GM21619 (cell line): ENCODE measurements at regions not wholly inside any gene's neighbourhood (a gene's known extent, or its start where the extent isn't known, plus 50 kb on each side); places are given as distances from the start of the nearest gene placed in this dataset.
"Not testable (repeated sequence)": the region's sequence is repeated elsewhere in the genome, so short reads cannot be mapped to it uniquely, and the experiment has no call there.

Source experiments
- ATAC-seq: cut with Tn5 transposase; IDR thresholded peaks from one replicate; pipeline ENCODE4 v1.9.1; 2021; ENCODE audit not compliant: unreplicated experiment

- ATAC-seq, result not testable (repeated sequence)
These were observed 147.3 kb upstream of the STK26 start for GRCh38 chrX:131875827-131876226.

- no peak for ATAC-seq
These were observed 141.9 kb upstream of the STK26 start for GRCh38 chrX:131881194-131881593.

GRCh38 chrX:131885042-131885441 lies 138.1 kb upstream of the STK26 start:
- ATAC-seq, result not testable (repeated sequence)

GRCh38 chrX:131893857-131894256 lies 129.2 kb upstream of the STK26 start:
- not testable (repeated sequence) for ATAC-seq

- no peak for ATAC-seq
These were observed 128.1 kb upstream of the STK26 start for GRCh38 chrX:131894995-131895394.

GRCh38 chrX:131895807-131896206 lies 127.3 kb upstream of the STK26 start:
- ATAC-seq, result no peak

GRCh38 chrX:131901546-131901945 lies 121.6 kb upstream of the STK26 start:
- ATAC-seq, result no peak

GRCh38 chrX:131907488-131908314 lies 115.4 kb upstream of the STK26 start:
- ATAC-seq, result no peak

- ATAC-seq, result no peak
These were observed 112.5 kb upstream of the STK26 start for GRCh38 chrX:131910586-131910985.

- no peak for ATAC-seq
These were observed 107.6 kb upstream of the STK26 start for GRCh38 chrX:131915488-131915887.

- ATAC-seq, result no peak
These were observed 105.5 kb upstream of the STK26 start for GRCh38 chrX:131917588-131917987.

- ATAC-seq, result no peak
These were observed 104.3 kb upstream of the STK26 start for GRCh38 chrX:131918839-131919238.

- no peak for ATAC-seq
These were observed 99.4 kb upstream of the STK26 start for GRCh38 chrX:131923614-131924250.

GRCh38 chrX:131938749-131939148 lies 84.4 kb upstream of the STK26 start:
- ATAC-seq, result no peak

- ATAC-seq, result no peak
These were observed 81.1 kb upstream of the STK26 start for GRCh38 chrX:131942034-131942433.

GRCh38 chrX:131944936-131945902 lies 77.9 kb upstream of the STK26 start:
- no peak for ATAC-seq

GRCh38 chrX:131951166-131951565 lies 71.9 kb upstream of the STK26 start:
- no peak for ATAC-seq

- no peak for ATAC-seq
These were observed 67.9 kb upstream of the STK26 start for GRCh38 chrX:131955099-131955777.

- ATAC-seq, result no peak
These were observed 64.4 kb upstream of the STK26 start for GRCh38 chrX:131958724-131959123.

- ATAC-seq, result no peak
These were observed 52.8 kb upstream of the STK26 start for GRCh38 chrX:131970347-131970746.
